ENCODE measurements at regions not wholly inside any gene's neighbourhood (a gene's known extent, or its start where the extent isn't known, plus 50 kb on each side); places are given as distances from the start of the nearest gene placed in this dataset.

GRCh38 chr5:2840372-2840915 lies 89.0 kb upstream of the IRX2 start:
- TF ChIP-seq POLR2AphosphoS5 (IDR thresholded peaks at IDR 0.05; ENCODE audit: low read depth, low read length): no peak
- TF ChIP-seq EGR1 (IDR thresholded peaks at IDR 0.05; ENCODE audit: low read depth): no peak
- no peak for TF ChIP-seq YY1 (IDR thresholded peaks at IDR 0.05; ENCODE audit: extremely low read depth, insufficient replicate concordance, low read depth, low read length)
- TF ChIP-seq SP1 (IDR thresholded peaks at IDR 0.05; ENCODE audit: low read depth): no peak
- TF ChIP-seq, protein P1, sequence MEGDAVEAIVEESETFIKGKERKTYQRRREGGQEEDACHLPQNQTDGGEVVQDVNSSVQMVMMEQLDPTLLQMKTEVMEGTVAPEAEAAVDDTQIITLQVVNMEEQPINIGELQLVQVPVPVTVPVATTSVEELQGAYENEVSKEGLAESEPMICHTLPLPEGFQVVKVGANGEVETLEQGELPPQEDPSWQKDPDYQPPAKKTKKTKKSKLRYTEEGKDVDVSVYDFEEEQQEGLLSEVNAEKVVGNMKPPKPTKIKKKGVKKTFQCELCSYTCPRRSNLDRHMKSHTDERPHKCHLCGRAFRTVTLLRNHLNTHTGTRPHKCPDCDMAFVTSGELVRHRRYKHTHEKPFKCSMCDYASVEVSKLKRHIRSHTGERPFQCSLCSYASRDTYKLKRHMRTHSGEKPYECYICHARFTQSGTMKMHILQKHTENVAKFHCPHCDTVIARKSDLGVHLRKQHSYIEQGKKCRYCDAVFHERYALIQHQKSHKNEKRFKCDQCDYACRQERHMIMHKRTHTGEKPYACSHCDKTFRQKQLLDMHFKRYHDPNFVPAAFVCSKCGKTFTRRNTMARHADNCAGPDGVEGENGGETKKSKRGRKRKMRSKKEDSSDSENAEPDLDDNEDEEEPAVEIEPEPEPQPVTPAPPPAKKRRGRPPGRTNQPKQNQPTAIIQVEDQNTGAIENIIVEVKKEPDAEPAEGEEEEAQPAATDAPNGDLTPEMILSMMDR (IDR thresholded peaks at IDR 0.05 in 2 of 3, conservative IDR thresholded peaks at IDR 0.05 in 1 of 3; ENCODE audit: borderline replicate concordance in 1 of 3, insufficient read depth in 1 of 3, low read depth in 2 of 3, low read length in 2 of 3): no peak
- TF ChIP-seq TCF7L2 (IDR thresholded peaks at IDR 0.05; ENCODE audit: borderline replicate concordance, extremely low read depth, insufficient read depth, insufficient read length): no peak
- no peak for TF ChIP-seq POLR2A (IDR thresholded peaks at IDR 0.05; ENCODE audit: borderline replicate concordance, extremely low read depth, insufficient read depth, insufficient read length)
- TF ChIP-seq CEBPB (IDR thresholded peaks at IDR 0.05; ENCODE audit: low read depth): no peak
- TF ChIP-seq EZH2 (IDR thresholded peaks at IDR 0.05): no peak
